KBM-7 (cell line): ENCODE measurements at regions not wholly inside any gene's neighbourhood (a gene's known extent, or its start where the extent isn't known, plus 50 kb on each side); places are given as distances from the start of the nearest gene placed in this dataset.
"Not testable (repeated sequence)": the region's sequence is repeated elsewhere in the genome, so short reads cannot be mapped to it uniquely, and the experiment has no call there.

ENCODE experiments used
- DNase-seq: peaks from one replicate; pipeline ENCODE4 v3.0.0-alpha.2; 2015
- in situ Hi-C: fragments of 300-500 bp; cut with MboI; formaldehyde crosslinking; loops from 2 replicates; pipeline ENCODE4 v1.14.3; 2020; ENCODE audit warnings: low sequenced_read_pairs, low pct_unique_long_range_greater_than_20kb, mixed read lengths

DNA sequence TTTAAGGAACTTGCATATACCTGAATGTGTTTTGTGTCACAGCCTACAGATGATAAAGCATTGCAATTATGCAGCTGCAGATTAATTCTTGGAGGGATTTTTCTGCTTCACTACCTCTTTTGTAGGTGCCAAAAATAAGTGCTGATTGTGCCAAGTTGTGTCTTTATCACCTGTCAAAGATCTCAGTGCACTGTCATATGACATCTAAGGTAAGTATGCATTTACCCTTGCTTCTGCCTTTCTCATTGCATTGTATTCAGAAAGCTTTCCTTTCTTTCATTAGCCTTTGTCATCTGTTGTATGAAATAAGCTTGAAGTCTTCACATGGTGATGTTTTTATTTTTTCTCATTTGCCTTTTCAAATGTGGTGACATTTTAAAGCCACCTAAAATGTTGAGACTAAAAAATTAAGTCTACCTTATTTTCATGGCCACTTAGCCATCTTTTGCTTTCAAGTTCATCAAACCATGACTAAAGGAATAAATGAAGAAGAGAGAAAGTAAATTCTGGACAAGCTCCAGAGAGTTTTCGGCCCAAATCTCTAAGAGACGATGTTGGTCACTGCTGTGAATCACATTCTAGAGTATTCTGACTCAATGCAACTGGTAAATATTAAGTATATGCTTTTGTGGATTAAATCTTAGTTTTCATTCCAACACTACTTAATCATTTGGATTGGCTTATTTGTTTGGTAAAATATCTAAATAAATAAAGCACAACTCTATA, 381.8 kb upstream of the EPHA3 start:
- in situ Hi-C loops, result no loop called here
- DNase-seq, result no peak

DNA sequence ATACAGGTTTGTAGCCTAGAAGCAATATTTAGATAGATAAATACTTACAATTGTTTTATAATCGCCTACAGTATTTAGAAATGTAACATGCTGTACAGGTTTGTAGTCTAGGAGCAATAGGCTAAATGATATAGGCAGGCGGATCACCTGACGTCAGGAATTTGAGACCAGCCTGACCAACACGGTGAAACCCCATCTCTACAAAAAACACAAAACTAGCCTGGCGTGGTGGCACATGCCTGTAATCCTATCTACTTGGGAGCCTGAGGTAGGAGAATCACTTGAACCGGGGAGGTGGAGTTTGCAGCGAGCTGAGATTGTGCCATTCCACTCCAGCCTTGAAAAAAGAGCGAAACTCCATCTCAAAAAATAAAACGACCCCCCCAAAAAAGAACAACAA, 375.2 kb upstream of the EPHA3 start:
- no peak for DNase-seq
- in situ Hi-C loops, result no loop called here

DNA sequence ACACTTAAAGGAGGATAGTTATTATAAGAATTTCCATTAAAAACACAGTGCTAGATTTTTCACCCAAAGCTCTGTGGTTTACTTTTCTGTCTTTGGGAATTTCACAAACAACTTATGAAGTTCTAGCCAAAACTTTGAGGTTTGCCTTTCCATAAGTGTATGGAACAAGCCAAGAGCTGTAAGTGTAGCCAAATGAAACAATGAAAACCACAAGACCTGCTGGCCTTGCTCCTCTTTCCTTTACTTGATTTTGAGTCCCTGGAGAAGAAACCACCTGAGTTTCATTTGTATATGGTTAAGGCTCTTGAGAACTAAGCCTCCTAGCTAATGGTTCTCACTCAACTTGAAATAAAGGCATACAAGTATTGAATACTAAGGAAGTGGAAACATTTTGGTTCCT, 365.3 kb upstream of the EPHA3 start:
- in situ Hi-C loops, result no loop called here
- DNase-seq, result no peak

DNA sequence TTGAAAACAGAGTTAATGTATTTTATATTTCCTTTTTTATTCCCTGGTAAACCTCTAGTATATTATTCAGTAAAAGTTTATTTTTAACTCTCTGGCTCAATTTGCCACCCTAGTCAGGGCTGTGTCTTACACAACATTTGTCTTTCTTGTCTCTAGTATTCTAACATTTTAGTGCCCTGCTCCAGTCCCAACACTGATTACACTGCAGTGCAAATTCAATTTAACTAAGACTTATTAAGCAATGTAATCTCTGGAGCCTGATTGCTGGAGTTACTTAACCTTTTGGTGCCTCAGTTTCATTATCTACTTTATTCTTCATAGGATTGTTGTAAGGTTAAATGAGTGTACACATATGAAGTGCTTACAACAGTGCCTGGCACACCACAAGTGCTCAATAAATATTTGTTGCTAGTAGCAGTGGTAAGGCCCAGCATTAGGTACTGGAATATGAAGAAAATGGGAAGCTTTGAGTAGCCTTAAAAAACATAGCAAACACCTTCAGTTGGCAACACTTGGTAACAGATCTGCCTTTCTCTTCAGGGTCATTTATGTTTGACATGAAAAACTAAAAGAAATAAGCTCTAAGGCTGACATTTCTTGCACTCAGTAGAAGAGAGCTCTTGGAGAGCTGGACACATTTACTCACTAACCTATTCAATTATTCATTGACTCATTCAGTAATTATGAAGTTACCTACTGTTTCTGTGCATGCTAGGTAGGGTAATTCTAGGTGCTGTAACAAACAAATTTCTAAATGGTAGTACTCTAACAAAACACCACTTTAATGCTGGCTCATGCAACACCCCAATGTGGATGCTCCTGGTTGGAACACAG, 364.5 kb upstream of the EPHA3 start:
- in situ Hi-C loops, result no loop called here
- DNase-seq, result no peak

DNA sequence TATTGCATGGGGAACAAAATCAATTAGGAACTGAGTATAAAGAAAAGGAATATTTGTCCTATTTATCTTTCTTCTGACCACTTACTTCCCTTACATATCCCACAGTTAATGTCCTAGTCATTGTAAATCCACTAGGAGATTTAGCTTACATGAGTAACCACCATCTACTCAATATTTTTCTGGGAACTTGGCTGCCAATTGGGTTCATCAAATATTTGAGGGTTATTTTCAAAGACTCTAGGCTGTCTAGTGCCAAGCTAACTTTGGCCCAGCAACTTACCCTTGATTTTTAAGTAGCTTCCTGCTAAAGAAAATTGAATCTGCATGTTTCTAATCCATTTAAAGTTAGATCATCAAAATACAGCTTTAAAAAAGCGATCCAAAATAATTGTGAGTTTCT, 362.5 kb upstream of the EPHA3 start:
- in situ Hi-C loops, result no loop called here
- DNase-seq, result no peak

DNA sequence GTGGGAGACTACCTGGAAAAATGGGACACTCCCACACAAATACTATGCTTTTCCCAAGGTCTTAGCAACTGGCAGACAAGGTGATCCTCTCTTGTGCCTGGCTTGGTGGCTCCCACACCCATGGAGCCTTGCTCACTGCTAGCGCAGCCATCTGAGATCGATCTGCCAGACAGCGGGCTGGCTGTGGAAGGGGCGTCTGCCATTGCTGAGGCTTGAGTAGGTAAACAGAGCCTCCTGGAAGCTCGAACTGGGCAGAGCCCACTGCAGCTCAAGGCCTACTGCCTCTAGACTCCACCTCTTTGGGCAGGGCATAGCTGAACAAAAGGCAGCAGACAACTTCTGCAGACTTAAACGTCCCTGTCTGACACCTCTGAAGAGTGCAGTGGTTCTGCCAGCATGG, 360.3 kb upstream of the EPHA3 start:
- DNase-seq, in situ Hi-C loops: not testable (repeated sequence)

DNA sequence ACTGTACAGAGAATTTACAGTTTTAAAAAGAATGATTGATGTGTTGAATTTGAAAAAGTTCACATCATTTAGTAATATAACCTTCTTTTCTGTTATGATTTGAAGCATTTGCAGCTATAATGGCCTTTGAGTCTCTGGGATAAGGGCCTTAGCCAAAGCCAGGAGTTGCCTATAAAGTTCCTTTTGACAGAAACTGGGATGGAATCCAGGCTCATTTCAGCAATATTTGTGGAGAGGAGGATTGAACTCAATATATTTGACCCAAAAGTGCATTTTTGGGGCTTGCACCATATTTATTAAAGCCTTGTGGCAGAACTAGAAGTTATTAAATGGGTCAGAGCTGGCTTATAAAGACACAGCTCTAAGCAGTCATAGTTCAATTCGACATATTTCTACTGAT, 348.7 kb upstream of the EPHA3 start:
- in situ Hi-C loops, result no loop called here
- no peak for DNase-seq

DNA sequence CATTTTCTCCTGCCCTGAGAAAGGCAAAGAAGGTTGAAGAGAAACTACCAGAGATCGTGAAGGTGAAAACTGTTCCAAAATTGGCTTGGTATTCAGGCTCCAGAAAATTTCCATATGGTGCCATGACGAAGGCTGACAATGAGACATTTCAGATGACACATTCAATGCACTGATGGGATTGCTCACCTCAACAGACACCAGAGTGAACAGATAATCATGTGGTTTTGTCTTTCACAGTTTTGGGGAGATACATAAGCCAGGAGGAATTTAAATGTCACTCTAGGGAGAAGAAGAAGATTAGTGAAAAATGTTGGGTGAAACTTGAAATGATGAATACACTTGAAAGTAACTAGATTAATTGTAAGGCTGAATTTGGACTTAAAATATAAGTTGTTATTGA, 339.7 kb upstream of the EPHA3 start:
- DNase-seq, result no peak
- in situ Hi-C loops, result no loop called here

DNA sequence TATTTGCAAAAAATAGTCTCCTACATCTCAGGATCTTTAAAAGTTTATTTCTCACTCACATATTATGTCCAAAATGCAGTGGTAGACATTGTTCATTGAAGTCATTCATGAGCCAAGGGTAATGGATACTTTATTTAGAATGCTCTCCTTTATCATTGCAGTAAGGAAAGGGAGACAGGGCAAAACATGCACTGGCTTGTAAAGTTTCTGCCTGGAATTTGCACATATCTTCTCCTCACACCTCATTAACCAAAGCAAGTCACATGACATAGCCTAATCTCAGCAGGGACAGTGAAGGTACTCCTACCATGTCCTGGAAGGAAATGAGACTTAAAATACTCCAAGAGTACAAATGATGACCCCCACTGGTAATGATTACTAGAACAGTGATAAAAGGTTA, 333.7 kb upstream of the EPHA3 start:
- in situ Hi-C loops, result no loop called here
- DNase-seq, result no peak

DNA sequence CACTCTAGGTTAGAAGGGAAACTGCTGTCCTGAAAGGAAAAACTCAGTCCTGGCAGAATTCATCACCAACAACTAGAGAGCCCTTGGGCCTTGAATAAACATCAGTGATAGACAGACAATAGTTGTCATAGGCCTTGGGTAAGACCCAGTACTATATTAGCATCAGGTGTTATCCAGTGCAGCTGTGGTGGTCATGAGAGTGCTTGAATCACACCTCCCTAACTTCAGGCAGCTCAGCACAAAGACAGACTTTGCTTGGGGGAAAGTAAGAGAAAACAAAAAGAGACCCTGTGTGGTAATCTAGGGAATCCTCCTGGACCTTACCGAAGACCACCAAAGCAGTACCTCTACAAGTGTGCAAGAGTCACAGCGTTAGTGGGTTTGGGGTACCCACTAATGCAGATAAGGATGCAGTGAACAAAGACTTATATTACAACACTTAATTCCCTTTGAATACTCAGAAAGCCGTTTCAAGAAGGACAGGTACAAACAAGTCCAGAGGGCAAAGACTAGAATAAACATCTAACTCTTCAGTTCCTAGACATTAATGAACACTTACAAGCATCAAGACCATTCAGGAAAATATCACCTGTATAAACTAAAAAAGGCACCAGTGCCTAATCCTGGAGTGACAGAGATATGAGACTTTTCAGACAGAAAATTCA, 332.3 kb upstream of the EPHA3 start:
- DNase-seq, result no peak
- in situ Hi-C loops, result no loop called here

DNA sequence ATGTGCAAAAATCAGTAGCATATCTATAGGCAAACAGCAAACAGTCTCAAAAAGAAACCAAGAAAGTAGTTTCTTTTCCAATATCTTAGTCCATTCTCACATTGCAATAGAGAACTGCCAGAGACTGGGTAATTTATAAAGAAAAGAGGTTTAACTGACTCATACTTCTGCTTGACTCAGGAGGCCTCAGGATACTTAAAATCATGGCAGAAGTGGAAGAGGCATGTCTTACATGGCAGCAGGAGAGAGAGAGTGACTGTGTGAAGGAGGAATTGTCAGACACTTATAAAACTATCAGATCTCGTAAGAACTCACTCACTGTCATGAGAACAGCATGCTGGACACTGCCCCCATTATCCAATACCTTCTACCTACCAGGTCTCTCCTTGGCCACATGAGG, 327.9 kb upstream of the EPHA3 start:
- no peak for DNase-seq
- in situ Hi-C loops, result no loop called here

DNA sequence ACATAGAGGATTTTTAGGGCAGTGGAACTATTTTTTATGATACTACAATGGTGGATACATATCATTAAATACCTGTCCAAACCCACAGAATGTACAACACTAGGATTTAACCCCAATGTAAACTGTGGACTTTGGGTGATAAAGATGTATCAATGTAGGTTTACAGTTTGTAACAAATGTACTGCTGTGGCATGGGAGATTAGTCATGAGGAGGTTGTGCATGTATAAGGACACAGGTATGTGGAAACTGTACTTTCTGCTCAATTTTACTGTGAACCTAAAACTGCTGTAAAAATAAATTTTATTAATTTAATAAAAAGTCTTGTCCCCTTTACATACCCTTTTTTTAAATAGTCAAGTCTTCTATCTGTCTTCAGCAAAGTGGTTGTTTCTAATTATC, 322.5 kb upstream of the EPHA3 start:
- in situ Hi-C loops, result no loop called here
- no peak for DNase-seq

DNA sequence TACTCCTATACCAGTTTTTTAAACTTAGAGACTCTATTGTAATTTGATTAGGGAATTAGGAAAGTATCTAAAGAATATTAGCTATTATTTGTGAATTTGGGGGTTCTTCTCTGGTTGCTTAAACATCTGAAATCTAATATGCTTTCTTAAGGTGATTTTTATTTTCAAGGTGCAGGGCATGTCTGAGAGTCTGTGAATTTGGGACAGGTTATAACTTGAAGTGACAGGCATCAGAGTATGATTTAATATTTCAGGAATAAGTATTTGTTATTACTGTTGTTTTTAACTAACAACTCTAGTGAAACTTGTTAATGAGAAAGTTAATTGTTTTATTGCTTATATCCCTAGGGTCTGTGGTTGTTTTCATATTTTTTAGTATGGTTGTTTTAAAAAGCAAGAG, 321.6 kb upstream of the EPHA3 start:
- DNase-seq, result no peak
- in situ Hi-C loops, result no loop called here

DNA sequence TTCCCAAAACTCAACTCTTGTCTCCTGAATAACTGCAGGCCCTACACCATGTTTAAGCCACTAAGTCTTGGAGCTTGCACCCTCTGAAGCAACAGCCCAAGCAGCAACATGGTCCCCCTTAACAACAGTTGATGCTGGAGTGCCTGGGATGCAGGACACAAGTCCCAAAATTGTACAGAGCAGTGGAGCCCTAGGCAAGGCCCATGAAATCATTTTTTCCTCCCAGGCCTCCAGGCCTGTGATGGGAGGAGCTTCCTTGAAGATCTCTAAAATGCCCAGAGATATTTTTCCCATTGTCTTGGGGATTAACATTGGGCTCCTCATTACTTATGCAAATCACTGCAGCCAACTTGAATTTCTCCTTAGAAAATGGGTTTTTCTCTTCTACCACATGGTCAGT, 311.9 kb upstream of the EPHA3 start:
- DNase-seq, result no peak
- in situ Hi-C loops, result no loop called here

DNA sequence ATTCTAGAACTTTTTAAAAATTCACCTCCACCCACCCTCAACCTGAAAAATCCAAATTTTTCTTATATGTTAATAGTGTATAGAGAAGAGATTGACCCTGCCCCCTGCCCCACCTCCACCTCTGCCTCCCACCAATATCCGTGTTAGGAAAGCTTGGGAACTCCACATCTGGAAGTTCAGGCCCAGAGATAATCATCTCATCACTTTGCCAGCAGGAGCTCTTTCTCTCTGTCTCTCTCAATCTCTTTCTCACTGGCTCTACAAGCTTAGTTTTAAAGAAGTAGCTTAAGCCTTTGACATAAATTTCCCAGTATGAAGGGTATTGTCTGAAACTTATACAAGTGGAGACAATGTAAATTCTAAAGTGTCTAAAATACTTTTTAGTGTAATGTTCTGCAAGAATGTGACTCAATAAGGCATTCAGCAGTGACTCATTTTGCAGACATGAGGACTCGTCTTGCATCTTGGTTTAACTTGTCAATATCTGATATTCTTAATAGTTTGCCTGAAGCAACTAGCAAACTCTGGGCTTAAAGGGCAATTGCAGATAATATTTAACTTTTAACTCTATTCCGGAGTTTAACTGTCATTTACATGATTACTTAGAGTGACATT, 299.8 kb upstream of the EPHA3 start:
- DNase-seq, result no peak
- in situ Hi-C loops, result no loop called here

DNA sequence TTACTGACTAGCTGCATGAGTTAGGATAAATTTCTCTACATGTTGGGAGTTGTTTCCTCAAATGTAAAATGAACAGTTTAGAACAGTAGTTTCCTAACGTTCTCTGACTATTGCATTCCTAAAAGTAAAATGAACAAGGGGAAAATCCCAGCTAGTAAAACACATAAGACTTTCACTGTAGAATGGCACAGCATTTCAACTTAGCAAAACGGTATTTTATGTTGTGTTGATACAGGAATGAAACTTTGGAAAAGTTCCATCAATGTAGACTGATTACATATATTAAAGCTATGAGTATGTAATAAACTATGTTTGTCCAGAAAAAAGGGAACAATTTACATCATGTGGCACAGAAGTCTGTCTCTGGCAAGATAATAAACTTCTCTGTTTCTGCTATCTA, 297.4 kb upstream of the EPHA3 start:
- no peak for DNase-seq
- in situ Hi-C loops, result no loop called here

DNA sequence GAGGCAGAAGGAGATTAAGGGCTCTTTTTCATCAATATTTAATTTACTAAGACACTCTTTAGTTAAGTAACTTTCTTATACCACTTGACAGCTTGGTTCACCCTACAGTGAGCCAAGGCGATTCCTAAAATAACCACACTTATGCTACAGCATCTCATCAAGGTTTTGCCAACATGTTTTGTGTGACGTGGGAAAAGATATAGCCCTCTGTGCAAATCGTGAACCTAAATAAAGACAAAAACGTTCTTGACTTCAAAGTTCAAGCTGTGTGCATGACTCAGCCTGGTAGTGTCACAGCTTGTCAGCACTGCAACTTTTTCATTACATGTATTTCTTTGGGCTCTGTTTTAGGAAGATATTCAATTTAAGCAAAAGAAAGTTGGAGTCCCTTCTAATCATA, 297.0 kb upstream of the EPHA3 start:
- in situ Hi-C loops, result no loop called here
- DNase-seq, result no peak

DNA sequence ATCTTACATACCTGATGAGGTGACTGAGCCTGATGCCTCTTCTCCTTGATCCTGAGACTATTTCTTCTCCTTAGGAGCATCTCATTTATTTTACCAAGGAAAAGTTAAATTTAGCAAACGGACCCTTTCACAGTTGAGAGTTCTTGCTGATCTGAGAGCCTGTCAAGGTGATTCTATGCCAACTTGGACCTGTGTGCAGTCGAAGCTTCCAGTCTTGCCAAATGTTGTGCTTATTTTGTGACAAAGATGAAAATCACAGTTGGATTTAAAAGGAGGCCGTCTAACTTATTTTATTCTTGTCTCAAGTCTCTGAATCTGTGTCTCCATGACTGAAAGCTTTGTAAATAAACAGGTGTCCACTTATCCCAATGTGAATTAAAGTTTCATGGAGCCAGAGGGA, 296.3 kb upstream of the EPHA3 start:
- in situ Hi-C loops, result no loop called here

DNA sequence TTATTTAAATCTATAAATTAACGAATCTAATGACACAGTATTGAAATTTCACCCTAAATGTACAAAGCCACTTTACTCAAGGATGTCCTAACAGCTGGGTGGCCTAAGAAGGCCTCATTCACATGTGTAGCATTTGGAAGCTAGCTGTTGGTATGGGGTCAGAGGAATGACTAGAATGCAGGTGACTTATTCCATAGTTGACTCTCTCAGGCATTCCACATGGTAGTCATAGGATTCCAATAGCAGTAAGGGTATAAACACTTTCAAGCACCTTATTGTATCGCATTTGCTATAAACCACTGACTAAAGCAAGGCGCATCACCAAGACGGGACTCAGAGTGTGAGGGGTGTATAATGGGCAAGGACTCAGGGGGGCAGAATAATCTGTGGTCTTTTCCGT, 294.8 kb upstream of the EPHA3 start:
- DNase-seq, result no peak
- in situ Hi-C loops, result no loop called here

More for the DNA sequence above, 296.3 kb upstream of the EPHA3 start:
- DNase-seq, result no peak

DNA sequence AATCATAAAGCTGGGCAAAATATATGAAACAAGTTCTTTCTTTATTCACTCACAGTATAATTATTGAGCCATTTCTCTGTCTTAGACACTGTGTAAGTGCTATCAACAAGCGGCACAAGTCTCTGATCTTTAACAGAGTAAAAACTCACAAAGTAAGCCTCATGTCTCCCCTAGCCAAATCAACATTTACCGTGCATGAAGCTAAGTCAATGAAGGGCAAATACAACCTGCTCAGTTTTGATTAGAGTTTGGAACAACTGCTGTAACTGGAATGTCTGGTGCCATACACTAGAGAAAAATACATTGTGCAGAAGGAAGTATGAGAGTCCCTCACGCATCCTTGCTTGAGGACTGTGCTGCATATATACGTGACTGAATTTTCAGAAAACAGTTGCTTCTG, 291.0 kb upstream of the EPHA3 start:
- in situ Hi-C loops, result no loop called here
- no peak for DNase-seq
